ENCODE measurements at regions not wholly inside any gene's neighbourhood (a gene's known extent, or its start where the extent isn't known, plus 50 kb on each side); places are given as distances from the start of the nearest gene placed in this dataset.

DNA sequence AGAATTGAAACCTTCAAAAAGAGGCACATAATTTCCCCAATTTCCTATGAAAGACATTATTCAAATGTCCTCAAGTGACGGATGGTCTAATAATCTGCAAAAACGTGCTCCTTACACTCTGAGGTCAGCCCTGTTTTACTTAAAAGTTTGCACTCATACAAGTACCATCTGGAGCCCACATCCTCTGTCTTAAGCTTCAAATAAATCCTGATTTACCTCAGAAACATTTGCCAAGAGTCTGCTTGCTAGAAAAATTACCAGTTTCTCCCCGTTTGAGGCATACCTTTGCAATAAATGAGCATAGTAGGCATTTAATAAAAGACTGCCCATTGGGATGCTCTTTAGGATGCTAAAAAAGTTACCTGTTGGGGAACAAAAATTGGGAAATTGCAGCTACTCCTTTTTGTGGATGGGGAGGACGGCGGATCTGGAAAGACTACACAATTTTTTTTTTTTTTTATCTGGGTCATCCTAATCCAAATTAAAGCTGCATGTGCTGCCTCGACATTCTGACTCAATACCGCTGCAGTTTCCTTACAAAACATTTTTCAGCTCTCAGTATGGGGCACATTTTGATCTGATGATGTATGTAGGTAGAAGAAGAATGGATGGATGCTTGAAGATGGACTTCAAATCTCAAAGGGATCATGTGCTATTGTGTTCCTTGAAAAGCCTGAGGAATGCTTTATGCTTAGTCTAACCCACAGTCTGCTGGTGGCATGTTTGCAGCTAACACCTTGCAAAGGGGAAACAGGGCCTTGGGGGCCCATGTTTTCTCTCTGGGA lies 233.7 kb upstream of the ADAMTS9 start:
- DNase-seq (ENCODE audit: extremely low read depth, low read depth) = no peak

DNA sequence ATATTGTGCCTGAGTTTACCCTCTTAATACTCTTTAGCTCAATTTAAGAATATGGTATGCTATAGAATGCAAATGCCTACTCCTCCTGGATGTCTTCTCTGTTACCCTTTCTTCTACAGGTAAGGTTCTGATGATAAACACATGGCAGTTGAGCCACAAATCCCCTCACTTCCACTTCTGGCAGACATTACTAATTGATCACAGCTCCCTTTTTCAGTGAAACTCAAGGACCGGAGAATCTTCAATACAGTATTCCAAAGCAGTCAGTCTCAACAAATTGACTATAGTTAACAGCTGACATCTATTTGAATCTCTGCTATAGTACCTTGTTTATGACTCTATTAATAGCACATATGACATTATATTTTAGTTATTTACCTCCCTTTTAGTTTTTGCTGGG lies 232.1 kb upstream of the ADAMTS9 start:
- no peak for DNase-seq (ENCODE audit: extremely low read depth, low read depth)

DNA sequence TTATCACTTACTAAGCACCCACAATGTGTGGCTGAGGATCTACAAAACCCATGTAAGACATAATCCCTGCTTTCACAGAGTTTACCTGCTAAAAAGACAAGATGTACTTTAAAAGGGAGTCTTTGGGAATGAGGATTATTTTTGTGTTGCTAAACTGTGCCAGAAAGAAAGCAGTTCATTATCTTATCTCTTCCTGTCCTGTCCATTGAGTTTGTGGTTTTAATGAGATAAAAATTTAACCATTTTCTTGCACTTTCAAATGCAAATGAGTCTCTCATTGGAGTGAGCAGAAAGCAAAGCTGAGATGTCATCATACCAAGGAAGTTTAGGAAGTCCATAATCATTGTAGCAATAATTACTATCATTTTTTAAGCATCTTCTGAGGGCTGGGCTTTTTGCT lies 231.2 kb upstream of the ADAMTS9 start:
- no peak for DNase-seq (ENCODE audit: extremely low read depth, low read depth)

DNA sequence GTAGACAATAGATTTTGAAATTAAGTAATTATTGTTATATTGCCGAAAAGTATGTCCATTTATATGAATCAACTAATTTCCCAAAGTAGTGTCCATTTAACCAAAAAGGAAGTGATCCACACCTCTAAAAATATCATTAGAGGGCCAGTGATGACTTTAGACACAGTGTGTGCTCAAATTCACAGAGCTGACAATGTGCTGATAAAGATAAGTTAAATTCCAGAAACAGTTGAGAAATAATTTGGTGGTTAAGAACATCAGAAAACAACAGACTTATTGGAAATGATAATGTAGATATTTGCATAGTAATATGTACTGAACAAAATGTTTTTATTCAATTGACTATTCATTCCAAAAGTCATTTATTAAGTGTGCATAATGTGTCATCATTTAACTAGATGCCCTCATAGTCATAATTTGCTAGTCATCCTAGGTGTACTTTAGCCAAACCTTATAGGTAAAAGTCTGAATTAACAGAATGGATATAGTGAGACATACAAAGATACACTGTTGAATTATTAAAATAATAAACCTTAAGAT lies 230.2 kb upstream of the ADAMTS9 start:
- DNase-seq (ENCODE audit: extremely low read depth, low read depth) = no peak

DNA sequence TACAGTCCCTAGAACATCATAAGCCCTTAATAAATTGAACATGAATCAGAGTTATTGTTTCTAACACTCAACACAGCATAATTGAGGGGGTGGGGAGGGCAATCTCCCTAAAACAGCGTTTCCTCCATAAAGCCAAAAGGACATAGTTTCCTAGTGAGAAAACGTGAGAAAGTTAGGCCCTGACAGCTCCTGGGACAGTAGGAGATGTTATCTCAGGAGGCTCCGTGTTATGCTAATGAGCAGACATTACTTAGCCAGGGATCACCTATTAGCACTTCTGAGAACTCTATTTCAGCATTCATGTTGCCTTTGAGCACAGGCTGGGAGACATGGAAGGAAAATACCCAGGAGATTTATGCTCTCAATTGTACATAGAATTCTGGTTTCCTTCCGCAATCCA lies 229.1 kb upstream of the ADAMTS9 start:
- no peak for DNase-seq (ENCODE audit: extremely low read depth, low read depth)

DNA sequence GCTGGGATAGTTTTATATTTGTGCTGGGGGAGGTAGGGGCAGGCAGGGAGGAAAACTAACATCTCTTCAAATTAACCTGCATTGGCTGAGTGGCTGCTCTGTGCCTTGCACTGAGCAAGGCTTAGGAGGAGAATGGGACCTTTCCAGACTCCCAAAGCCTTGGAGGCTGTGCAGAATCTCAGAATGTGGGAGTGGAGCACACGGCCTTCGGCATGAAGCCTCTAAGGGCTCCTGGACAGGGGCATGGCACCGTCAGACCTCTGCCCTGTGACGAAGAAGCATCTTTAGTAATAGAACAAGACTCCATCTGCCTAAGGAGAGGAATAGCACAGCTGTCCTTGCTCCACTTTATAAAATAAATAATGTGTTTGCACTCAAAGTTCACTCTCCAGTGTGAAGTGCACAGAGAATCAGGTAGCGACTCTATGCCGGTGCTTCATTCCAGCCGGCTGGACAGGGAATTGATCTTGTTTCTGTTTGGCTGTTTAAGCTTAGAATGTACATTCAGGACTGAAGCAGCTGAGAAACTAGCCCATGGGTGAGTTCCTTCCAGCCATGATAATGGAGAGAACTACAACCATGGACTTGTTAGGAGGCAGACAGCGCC lies 228.5 kb upstream of the ADAMTS9 start:
- no peak for DNase-seq (ENCODE audit: extremely low read depth, low read depth)

DNA sequence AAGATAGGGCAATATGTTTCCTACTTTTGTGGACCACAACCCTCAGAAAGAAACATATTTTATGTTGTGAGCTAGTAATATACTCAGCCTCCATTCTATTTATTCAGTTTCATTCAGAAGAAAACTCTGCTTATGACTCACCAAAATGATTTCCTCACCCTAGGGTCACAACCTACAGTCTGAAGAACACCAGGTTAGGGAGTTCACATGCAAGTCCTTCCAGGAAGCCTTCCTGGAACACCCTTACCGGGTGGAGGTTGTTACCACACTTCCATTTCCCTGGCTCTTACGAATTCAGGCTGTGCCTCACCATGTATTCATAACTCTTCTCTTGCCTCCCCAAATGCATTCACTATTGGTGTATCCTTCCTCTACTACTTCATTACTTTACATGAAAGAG lies 228.0 kb upstream of the ADAMTS9 start:
- no peak for DNase-seq (ENCODE audit: extremely low read depth, low read depth)

DNA sequence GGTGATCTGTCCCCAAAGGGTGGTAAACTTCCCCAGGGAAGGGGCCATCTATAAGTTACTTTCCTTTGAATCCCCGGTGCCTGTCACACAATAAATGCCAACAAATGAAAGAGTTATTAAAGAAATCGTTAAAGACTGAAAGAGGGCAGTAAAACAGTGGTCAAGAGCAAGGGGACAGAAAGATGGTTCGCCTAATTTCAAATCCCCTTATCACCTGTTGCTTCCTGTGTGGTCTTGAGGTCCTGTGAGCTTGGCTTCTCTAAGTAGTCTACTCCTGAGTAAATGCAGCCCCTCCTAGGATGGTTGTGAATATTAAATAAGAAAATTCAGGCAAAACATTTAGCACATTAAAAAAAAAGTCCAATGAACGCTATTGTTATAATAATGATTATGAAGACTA lies 225.7 kb upstream of the ADAMTS9 start:
- DNase-seq (ENCODE audit: extremely low read depth, low read depth) = no peak

DNA sequence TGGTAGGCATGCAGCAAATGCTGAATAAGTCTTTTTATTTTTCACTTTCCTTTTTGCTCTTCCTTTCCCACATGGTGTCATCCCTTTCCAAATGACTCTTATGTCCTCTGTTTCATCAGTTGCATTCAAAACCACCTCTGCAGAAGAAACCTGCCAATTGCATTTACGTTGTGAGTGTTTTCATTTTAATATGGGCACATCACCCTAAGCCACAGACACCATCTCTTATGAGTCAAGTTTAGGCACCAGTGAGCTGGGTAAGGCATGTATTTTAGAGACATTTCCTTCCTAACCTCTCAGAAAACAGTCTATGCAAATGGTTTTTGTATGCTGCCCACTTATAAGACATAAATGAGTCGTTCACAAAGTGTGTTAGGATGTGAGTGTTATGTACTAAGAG lies 223.3 kb upstream of the ADAMTS9 start:
- no peak for DNase-seq (ENCODE audit: extremely low read depth, low read depth)

DNA sequence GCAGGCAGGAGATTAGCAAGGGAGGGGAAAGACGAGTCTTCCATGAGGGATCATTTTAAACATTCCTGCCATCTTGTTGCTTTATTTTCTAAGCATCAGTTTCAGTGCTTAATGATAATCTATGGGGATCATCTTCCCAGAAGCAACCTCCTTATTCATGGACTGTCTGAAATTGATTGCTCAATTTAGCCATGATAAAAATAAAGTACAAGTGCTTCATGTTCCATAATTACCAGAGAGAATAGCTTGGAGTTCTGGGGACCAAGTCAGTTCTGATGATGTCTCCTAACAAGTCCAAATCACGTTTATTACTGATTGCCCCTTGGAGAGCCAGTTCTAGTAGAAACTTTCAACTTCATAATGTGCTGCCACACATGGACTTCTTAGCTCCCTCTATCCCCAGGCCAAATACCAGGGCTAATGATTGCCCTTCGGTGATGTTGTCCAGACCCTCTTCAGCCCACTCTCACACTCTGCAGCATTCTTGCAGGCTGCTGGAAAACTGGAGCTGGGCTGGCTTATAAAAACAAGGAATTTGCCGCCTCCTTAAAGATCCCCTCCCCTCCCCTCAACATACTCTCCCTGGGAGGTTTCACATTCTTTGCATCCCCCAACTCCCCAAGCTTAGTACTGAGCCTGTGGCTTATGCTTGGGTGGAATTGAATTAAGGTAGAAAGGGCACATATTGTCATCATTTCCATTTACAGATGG lies 222.1 kb upstream of the ADAMTS9 start:
- DNase-seq (ENCODE audit: extremely low read depth, low read depth) = no peak

DNA sequence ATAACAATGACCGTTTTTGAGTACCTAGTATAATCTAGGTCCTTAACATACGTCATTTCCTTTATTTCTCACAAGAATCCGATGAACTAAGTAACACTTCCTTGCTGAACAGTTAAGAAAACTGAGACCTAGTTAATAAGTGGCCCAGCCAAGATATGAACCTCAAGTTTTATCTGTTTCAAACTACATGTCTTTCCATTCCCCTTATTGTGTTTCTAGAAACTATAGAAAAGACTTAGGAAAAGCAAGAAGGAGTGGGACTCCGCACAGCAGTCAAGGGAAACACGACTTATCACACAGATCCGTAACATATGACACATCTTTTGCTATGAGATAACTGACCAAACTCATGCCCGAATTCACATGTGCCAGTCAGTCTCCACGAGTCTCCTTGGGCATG lies 221.2 kb upstream of the ADAMTS9 start:
- no peak for DNase-seq (ENCODE audit: extremely low read depth, low read depth)

DNA sequence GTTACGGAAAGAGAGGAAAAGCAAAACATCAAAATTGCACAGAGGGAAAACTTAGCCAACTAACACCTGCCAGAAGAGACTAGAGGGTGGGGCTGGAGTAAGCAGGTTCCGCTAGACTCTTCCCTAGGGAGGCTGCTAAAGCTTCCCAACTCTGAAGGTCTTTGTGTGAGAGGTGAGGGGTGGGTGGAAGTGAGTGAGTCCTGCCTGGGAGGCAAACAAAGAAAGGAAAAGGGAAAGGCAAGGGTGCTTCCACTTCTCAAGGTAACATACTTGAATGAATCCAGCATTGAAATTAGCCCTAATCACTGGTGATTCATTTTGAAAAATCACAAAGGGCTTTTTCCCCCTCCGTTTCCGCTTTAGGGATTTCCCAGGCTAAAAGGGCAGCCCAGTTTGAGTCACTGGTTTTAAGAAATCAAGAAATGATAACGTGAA lies 220.5 kb upstream of the ADAMTS9 start:
- no peak for DNase-seq (ENCODE audit: extremely low read depth, low read depth)

DNA sequence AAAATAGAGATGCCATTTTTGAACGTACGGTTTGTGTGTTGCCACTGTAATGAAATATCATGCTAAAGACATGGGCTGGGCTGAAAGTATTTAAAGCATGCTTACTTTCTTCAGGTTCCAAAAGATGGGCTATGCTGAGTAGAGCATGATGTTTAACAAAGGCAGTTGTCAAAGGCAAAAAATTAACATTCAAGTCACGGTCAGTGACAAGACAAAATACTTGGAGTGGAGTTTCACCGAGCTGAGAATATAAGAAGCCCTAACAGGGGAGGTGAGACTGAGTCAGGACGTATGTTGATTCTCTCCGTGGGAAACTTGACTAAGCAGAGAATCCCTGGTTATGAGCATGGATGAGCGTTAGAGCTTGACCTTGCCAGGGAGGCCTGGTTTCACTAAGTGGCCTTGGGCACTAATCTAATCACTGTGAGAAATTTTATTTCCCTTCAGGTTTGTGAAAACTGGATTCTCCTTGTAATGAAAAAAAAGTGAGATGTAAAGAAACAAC lies 218.2 kb upstream of the ADAMTS9 start:
- DNase-seq (ENCODE audit: extremely low read depth, low read depth) = no peak

DNA sequence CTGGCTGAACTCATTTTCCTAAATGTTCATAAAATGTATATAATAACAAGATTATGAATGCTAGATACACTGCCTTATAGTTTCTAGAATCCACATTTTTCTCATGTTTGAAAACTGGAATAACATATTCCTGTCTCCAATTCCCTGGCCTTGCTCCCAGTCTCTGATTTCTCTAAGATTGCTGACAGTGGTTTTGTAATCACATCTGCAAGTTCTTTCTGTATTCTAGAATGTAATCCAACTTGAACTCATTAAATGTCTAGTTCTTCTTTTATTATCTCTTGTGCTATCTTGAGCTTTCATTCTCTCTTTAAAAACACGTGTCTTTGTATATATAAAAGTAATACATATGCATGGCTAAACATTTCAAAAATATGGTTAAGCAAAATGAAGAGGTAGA lies 215.2 kb upstream of the ADAMTS9 start:
- DNase-seq (ENCODE audit: extremely low read depth, low read depth) = no peak

DNA sequence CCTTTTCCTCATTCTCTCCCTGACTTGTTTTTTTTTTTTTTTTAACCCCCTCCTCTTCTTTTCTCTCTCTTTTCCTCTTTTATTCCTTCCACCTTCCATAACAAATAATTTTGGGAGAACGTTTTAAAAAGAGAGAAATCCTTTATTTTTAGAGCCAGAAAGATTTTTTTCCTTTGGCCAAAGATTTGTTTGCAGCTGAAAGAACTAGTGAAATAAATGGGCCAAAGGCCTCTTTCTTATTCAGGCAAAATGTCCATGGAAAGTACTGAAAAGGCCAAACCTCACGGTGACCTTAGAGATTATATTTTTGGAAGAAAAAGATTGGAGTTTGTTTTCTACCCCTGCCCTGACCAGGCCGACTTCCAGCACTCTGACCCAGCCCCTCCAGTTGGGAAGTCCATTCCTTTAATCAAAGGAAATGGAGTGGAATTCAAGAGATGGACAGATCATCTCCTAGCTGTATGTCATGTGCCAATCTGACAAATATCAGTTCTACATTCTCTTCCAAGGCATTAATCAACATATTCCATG lies 214.3 kb upstream of the ADAMTS9 start:
- DNase-seq (ENCODE audit: extremely low read depth, low read depth) = no peak

DNA sequence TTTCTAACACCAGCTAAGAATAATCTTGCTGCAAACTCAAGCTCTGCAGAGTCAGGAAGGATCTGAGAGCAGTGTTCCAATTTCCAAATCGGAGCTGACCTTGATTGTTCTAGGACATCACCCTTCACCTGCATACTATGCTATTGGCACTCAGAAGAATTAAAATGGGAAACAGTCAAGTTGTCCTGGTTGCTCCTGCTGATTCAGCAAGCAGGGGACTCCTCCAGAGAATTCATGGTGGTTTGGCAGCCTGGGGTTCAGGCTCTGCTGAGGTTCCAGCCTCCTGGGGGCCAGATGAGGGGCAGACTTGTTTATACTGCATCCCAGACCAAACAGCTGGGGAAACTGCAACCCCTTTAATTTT lies 213.7 kb upstream of the ADAMTS9 start:
- DNase-seq (ENCODE audit: extremely low read depth, low read depth) = no peak

DNA sequence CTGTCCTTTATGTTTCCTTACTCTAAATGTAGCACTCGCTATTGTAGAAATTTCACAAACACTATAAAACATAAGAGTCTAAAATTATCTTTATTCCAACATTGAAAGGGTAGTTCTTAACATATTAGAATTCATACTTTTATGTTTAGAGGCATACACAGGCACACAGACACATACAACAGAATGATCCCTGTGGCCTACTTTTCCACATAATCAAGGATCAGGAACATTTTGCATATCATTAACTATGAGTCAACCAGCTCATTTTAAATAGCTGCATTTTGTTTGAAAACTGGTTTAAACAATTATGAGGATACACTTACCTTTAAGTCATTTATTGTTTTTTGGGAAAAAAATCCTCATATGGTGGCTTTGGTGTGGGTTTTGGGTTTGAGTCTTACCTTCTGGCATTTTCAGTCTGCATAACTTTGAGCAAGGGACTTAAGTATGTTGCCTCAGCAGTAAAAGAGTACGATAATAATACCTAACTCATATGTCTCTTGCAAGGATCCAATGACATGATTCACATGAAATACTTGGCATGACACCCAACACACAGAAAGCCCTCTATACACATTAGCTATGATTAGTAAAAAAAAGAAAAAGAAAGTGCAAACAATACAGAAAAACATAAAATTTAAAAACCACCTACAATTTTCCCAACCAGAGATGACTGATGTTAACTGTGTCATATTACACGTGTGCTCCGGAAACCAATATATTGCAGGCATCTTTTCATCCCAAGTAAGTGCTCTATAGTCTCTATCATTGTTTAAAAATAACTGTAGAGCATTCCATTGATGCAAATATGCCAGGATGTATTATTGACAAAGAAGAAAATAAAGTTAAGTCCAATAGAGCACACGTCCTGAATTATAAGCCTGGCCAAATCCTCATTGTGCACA lies 213.1 kb upstream of the ADAMTS9 start:
- no peak for DNase-seq (ENCODE audit: extremely low read depth, low read depth)

DNA sequence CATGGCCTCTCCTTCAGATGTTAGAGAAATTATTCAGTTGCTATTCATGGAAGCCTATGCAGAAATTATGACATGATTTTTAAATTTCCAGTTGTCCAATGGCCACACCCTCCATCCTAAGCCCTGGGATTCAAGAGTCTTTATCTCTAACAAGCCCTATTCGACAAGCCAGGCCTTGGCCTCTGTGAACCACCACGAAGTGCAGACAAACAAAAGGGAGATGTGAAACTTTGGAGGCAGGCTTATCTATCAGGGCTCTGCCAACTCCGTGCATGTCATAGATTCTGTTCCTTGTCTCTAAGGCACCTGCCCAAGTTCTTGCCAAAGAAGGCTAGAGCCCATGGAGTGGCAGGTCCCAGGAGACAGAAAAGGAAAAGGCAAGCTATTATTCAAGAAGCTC lies 212.4 kb upstream of the ADAMTS9 start:
- DNase-seq (ENCODE audit: extremely low read depth, low read depth) = no peak

DNA sequence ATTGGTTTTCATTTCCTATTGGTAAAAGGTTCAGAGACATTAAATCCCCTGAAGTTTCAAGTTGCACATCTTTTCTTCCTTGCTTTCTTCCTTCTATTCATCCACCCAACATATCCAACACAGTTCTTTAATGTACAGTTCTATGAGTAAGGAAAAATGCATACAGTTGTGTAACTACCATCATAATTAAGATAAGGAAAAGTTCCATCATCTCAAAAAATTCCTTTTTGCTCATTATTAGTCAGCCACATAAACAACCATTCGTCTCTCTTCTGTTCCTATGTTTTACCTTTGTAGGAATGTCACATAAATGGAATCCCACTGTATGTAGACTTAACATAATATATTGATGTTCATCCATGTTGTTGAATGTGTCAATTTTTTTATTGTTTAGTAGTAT lies 211.1 kb upstream of the ADAMTS9 start:
- DNase-seq (ENCODE audit: extremely low read depth, low read depth) = no peak
